ENCODE measurements at regions not wholly inside any gene's neighbourhood (a gene's known extent, or its start where the extent isn't known, plus 50 kb on each side); places are given as distances from the start of the nearest gene placed in this dataset.

DNA sequence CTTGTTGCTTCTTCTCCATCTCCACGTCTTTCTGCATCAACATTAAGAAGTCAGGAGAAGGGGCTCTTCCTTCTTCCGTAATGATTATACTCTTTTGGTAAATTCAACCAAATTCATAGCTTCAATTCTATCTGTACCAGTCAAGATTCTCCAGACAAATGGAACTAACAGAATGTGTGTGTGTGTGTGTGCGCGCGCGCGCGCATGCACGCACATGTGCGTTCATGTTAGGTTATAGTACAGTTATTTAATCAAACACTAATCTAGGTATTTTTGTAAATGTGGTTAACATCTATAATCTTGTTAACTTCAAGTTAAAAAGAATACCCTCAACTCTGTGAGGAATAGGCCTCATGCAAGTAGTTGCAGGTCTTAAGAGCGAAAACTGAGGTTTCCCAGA is 150.3 kb upstream of the TAS2R1 start:
- TF ChIP-seq CTCF (IDR thresholded peaks at IDR 0.05; ENCODE audit: low read depth, low read length, missing input control) (no peak), SP1 (IDR thresholded peaks at IDR 0.05) (no peak), YY1 (IDR thresholded peaks at IDR 0.05) (no peak), RAD21 (IDR thresholded peaks at IDR 0.05) (no peak), ATF3 (IDR thresholded peaks at IDR 0.05) (no peak), MAX (IDR thresholded peaks at IDR 0.05) (no peak), REST (IDR thresholded peaks at IDR 0.05) (no peak), TAF1 (conservative IDR thresholded peaks at IDR 0.05) (no peak)
